ENCODE measurements at regions not wholly inside any gene's neighbourhood (a gene's known extent, or its start where the extent isn't known, plus 50 kb on each side); places are given as distances from the start of the nearest gene placed in this dataset.
"Not testable (repeated sequence)": the region's sequence is repeated elsewhere in the genome, so short reads cannot be mapped to it uniquely, and the experiment has no call there.

GRCh38 chr5:92283521-92283920 lies 900.4 kb upstream of the ARRDC3 start:
- Histone ChIP-seq H3K9me2 (ENCODE audit: insufficient read depth, low read length) (no peaks in the 10 kb centered on the region), H3K4me1 (ENCODE audit: insufficient read depth, low read length, poor library complexity, severe bottlenecking) (no peaks in the 10 kb centered on the region), H3K4me2 (ENCODE audit: low read length) (no peak overlapping the region), H2AFZ (ENCODE audit: low read length) (no peak overlapping the region), H3K36me3 (ENCODE audit: insufficient read depth, low read length) (no peaks in the 10 kb centered on the region), H3K79me2 (ENCODE audit: insufficient read depth, low read depth, low read length) (no peaks in the 10 kb centered on the region), H3K27ac (ENCODE audit: low read depth, low read length, poor library complexity, severe bottlenecking) (no peak overlapping the region), H4K20me1 (ENCODE audit: insufficient read depth, low read length) (no peaks in the 10 kb centered on the region), H3K4me3 (ENCODE audit: low read depth, low read length, poor library complexity, severe bottlenecking) (no peak overlapping the region), H3K9me3 (ENCODE audit: low read length) (no peaks in the 10 kb centered on the region)
- ChIA-PET POLR2A (no interaction called here), CTCF (ENCODE audit: unreplicated experiment) (no interaction called here)
- TF ChIP-seq CTCF (conservative IDR thresholded peaks at IDR 0.05; ENCODE audit: low read length) (no peak), EZH2phosphoT487 (IDR thresholded peaks at IDR 0.05; ENCODE audit: borderline replicate concordance, low read depth, low read length) (no peak)
- DNase-seq (ENCODE audit: low spot score): no peak
- intact Hi-C loops (cut with micrococcal nuclease; ENCODE audit: unreplicated experiment): no loop called here
- no TSS peak for BruUV-seq (replicated peaks)

- H3K36me3 ChIP-seq (ENCODE audit: insufficient read depth, low read length); H4K20me1 ChIP-seq (ENCODE audit: insufficient read depth, low read length); intact Hi-C loops (cut with micrococcal nuclease; ENCODE audit: unreplicated experiment); CTCF ChIA-PET (ENCODE audit: unreplicated experiment); H3K27ac ChIP-seq (ENCODE audit: low read depth, low read length, poor library complexity, severe bottlenecking); H3K9me3 ChIP-seq (ENCODE audit: low read length); H3K4me3 ChIP-seq (ENCODE audit: low read depth, low read length, poor library complexity, severe bottlenecking); H3K79me2 ChIP-seq (ENCODE audit: insufficient read depth, low read depth, low read length); H3K4me2 ChIP-seq (ENCODE audit: low read length); H3K4me1 ChIP-seq (ENCODE audit: insufficient read depth, low read length, poor library complexity, severe bottlenecking); BruUV-seq (replicated peaks); H2AFZ ChIP-seq (ENCODE audit: low read length); DNase-seq (ENCODE audit: low spot score); POLR2A ChIA-PET; H3K9me2 ChIP-seq (ENCODE audit: insufficient read depth, low read length): not testable (repeated sequence)
Measured at GRCh38 chr5:92271750-92272149, 888.6 kb upstream of the ARRDC3 start.

GRCh38 chr5:92268343-92268742 lies 885.2 kb upstream of the ARRDC3 start:
- Histone ChIP-seq H3K4me3 (ENCODE audit: low read depth, low read length, poor library complexity, severe bottlenecking) (no peak overlapping the region), H3K36me3 (ENCODE audit: insufficient read depth, low read length) (no peaks in the 10 kb centered on the region), H3K9me2 (ENCODE audit: insufficient read depth, low read length) (no peaks in the 10 kb centered on the region), H3K4me2 (ENCODE audit: low read length) (no peak overlapping the region), H2AFZ (ENCODE audit: low read length) (no peak overlapping the region), H3K4me1 (ENCODE audit: insufficient read depth, low read length, poor library complexity, severe bottlenecking) (no peaks in the 10 kb centered on the region), H3K9me3 (ENCODE audit: low read length) (no peaks in the 10 kb centered on the region), H3K27ac (ENCODE audit: low read depth, low read length, poor library complexity, severe bottlenecking) (no peak overlapping the region), H4K20me1 (ENCODE audit: insufficient read depth, low read length) (no peaks in the 10 kb centered on the region), H3K79me2 (ENCODE audit: insufficient read depth, low read depth, low read length) (no peaks in the 10 kb centered on the region)
- no TSS peak for BruUV-seq (replicated peaks)
- CTCF ChIA-PET (ENCODE audit: unreplicated experiment): no interaction called here
- POLR2A ChIA-PET: no interaction called here
- intact Hi-C loops (cut with micrococcal nuclease; ENCODE audit: unreplicated experiment): no loop called here
- DNase-seq (ENCODE audit: low spot score): no peak
- TF ChIP-seq EZH2phosphoT487 (IDR thresholded peaks at IDR 0.05; ENCODE audit: borderline replicate concordance, low read depth, low read length) (no peak), CTCF (conservative IDR thresholded peaks at IDR 0.05; ENCODE audit: low read length) (no peak)

Measured in OCI-LY7 (cell line).